GM10266 (cell line): ENCODE measurements at regions not wholly inside any gene's neighbourhood (a gene's known extent, or its start where the extent isn't known, plus 50 kb on each side); places are given as distances from the start of the nearest gene placed in this dataset.

Experiments used
- DNase-seq: peaks from one replicate; pipeline ENCODE4 v3.0.0; 2012; ENCODE audit errors: extremely low spot score
- TF ChIP-seq, protein P1 (sequence below): IDR thresholded peaks from 2 replicates; pipeline ENCODE4 v1.5.1; 2012; ENCODE audit warnings: mild to moderate bottlenecking, low read depth; ENCODE audit not compliant: control insufficient read depth, insufficient read depth; ENCODE audit errors: missing control alignments

- TF ChIP-seq, protein P1, sequence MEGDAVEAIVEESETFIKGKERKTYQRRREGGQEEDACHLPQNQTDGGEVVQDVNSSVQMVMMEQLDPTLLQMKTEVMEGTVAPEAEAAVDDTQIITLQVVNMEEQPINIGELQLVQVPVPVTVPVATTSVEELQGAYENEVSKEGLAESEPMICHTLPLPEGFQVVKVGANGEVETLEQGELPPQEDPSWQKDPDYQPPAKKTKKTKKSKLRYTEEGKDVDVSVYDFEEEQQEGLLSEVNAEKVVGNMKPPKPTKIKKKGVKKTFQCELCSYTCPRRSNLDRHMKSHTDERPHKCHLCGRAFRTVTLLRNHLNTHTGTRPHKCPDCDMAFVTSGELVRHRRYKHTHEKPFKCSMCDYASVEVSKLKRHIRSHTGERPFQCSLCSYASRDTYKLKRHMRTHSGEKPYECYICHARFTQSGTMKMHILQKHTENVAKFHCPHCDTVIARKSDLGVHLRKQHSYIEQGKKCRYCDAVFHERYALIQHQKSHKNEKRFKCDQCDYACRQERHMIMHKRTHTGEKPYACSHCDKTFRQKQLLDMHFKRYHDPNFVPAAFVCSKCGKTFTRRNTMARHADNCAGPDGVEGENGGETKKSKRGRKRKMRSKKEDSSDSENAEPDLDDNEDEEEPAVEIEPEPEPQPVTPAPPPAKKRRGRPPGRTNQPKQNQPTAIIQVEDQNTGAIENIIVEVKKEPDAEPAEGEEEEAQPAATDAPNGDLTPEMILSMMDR = no peak
- DNase-seq = no peak
Observed at GRCh38 chr10:28190196-28190595, 112.7 kb downstream of the MPP7 start.

DNA sequence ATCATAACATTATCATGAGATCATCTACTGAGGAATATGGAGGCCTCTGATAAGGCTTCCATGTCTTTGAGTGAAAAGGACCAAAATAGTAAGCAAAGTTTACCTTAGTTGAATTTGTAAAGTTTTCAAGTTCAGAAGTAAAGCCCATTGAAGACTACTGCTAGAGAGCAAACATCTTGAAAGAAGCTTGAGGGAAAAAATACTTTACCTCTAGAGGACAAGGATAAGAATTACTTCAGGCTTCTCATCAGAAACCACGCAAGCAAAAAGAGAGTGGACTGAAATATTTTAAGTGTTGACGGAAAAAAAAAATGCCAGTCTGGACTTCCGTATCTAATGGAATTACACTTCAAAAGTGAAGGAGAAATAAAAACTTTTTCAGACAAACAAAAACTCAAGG is 114.3 kb downstream of the MPP7 start:
- TF ChIP-seq, protein P1 = no peak
- no peak for DNase-seq

GRCh38 chr10:28186887-28187578 is 115.8 kb downstream of the MPP7 start:
- no peak for DNase-seq
- TF ChIP-seq, protein P1 = no peak

DNA sequence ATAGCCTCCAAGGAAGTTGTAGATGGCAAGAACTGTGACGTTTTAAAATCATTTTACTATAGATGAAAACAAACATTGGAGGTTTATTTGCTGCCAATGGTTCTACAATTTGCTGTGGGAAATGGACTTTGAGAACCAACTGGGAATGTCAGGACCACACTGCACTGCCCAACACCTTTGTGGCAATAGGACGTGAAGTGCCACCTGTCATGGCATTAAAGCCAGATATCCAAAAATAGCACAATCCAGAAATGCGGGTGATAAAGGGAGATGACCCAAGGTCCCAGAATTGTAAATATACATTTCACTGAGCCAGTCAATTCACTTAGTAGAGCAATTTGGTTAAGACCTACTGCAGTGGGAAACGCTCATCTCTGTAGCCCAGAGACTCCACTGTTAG is 116.4 kb downstream of the MPP7 start:
- TF ChIP-seq, protein P1 = no peak
- no peak for DNase-seq

GRCh38 chr10:28184810-28185209 is 118.1 kb downstream of the MPP7 start:
- TF ChIP-seq, protein P1 = no peak
- no peak for DNase-seq

DNA sequence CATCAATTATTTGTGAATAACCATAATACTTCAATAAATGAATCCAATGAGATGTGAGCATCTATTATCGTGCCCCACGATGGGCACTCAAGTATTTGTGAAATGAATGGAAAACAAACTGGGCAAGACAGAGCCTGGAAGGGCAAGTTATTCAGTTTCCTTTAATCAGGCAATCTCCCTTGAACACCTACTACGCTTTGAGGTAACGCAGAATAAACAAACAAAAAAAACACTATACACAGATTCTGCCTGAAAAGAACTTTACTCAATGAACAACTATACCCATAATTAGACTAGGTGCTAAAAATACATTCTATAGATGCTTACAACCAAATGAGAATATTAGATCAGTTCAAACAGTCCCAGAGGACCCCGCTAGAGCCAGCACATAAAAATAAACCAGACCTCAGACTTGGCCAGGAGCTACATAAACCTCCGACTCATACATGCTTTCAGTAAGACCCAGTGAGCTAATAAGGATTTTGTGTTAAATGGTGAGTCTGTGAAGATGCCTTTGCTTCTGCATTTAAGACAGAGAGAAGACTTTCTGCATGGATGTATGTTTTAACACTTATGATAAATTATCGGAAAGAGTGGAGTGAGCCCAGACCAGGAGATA is 121.3 kb downstream of the MPP7 start:
- DNase-seq = no peak
- TF ChIP-seq, protein P1 = no peak

DNA sequence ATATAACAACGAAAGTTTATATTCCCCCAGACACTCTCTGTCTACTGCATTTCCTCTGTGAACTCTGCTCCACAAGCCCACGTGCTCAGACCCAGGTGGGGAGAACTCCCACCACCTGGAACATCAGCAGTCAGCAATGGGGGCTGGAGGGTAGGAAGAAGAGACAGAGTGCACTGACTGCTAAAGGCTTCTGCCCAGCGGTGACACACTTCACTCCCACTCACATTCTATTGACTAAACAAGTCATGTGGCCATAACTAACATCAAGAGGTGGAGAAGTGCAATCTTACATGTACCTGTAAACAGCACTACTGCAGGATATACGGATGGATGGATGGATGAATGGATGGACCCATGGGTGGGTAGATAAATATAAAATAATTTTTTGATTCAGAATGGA is 122.2 kb downstream of the MPP7 start:
- TF ChIP-seq, protein P1 = no peak
- DNase-seq = no peak
